T-helper 2 cell treated with Interferon-gamma antibody and Interleukin-4, amounts not matched to agents 100 ng/mL and 5 ng/mL, for 36 hours (primary cell): ENCODE measurements at regions not wholly inside any gene's neighbourhood (a gene's known extent, or its start where the extent isn't known, plus 50 kb on each side); places are given as distances from the start of the nearest gene placed in this dataset.

ENCODE experiments used
- intact Hi-C: fragments of 100-400 bp; cut with micrococcal nuclease; formaldehyde crosslinking; loops from one replicate; pipeline ENCODE4 v1.15.1; 2023

DNA sequence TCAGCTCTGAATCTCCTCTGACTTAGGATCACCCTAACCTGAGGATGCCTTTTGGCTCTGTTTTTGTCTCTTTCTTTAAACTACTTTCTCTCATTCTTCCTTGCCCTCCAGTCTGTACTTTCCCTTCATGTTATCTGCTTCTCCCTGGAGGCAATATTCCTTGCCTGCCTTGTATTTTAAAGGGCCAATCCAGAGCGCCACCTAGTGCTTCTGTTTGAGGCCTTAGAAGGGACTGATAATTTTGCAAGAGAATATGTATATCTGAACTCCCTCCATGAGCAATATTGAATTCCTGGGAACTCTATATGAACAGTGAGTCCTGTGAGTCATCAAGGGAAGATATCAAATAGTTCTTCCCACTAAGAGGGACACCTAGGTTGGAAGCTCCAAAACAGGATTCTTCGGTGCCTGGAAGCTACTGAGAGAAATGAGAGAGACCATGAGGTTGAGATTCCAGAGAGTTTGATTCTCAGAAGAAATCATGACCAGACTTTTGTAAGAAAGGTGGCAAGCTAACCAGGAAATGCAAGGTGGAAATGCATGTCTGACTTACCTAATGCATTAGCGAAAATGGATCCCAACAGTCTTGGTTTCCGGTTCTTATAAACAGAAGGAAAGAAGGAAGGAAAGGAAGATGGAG is 203.8 kb upstream of the CD96 start:
- intact Hi-C loops, result loop anchor here (5.0 to 10.0 kb wide), 2 partner anchors 266 to 1023 kb away; partner anchors contain the start of gene NECTIN3

DNA sequence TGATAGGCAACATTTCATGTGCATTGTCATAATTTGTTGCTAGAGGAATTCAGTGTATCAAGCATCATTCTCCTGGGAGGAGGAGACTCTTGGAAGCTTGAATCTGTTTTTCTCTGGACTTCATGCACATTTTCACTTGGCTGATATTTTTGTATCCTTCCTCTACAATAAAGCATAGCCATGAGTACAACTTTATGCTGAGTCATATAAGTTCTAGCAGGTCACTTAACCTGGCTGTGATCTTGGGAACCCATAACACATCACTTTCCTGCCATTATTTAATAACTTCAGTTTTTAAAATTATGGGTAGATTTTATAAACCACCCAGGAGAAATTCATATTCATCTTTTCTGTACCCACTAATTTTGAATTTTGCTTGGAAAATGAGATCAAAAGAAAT is 203.0 kb upstream of the CD96 start:
- intact Hi-C loops, result loop anchor here (5.0 to 10.0 kb wide), 2 partner anchors 267 to 1024 kb away; partner anchors contain the start of gene NECTIN3

DNA sequence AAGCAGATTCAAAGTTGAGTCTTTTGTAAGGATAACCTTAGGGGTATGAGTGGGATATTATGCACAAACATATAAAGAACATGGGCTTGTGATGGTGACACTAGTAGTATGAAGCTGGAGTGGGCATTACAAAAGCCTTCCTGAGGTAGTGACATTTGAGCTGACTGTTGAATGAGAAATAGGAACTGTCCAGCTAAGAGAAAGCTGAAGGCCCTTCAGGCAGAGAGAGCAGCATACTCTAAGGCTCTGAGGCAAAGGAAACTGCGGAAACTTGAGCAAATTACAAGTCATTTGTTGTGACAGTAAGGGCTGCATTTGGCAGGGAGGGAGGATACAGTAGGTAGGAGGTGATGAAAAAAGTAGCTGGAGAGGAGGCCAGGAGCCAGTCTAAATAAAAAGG is 190.7 kb upstream of the CD96 start:
- intact Hi-C loops, result no loop called here

DNA sequence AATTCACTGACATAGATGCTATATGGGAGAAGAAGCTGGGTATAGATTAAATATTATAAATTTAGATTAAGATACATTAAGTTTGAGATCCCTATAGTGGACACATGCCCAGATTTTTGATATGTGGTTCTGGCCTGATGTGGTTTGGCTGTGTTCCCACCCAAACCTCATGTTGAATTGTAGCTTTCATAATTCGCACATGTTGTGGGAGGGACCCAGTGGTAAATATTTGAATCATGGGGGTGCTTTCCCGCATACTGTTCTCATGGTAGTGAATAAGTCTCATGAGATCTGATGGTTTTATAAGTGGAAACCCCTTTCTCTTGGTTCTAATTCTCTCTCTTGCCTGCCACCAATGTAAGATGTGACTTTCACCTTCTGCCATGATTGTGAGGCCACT is 189.4 kb upstream of the CD96 start:
- intact Hi-C loops, result no loop called here

DNA sequence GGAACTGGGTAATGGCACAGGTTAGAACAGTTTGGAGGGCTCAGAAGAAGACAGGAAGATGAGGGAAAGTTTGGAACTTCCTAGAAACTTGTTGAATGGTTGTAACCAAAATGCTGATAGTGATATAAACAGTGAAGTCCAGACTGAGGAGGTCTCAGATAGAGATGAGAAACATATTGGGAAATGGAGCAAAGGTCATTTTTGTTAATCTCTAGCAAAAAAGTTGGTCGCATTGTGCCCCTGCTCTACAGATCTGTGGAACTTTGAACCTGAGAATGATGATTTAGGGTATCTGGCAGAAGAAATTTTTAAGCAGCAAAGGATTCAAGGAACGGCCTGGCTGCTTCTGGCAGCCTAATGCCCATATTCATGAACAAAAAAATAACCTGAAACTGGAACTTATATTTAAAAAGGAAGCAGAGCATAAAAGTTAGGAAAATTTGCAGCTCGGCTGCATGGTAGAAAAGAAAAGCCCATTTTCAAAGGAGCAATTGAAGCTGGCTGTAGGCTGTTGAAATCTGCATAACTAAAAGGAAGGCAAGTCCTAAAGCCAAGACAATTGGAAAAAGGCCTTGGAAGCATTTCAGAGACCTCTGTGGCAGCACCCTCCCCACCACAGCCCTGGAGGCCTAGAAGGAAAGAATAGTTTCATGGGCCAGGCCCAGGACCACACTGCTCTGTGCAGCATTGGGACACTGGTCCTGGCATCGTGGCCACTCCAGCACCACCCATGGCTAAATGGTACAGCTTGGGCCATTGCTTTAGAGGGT is 182.6 kb upstream of the CD96 start:
- intact Hi-C loops, result no loop called here

DNA sequence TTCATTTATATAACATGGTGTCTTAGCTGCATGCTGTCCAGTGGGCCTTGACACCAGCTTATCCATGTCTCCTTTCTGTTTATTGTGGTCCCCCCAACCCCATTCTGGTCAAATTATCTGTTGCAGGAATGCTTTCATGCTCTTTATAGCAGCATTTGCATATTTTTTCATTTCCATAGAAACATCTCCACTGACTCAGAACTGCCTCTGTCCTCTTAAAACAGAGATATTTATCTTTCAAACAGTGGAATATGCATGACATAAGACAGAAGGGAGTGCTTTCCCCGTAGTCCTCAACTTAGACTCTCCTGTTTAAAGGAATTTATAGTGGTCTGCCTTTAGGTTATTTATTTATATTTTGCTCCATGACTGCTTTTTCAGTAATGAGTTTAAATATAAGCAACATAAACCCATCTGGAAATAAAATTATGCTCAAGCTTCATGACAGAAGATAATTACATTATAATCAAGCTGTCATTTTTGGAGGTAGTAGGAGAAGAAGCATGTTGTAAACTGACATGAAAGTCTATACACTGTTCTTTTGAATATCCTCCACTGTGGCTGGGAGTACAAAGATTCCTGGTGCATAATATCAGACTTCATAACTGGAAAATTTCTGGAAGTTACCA is 179.5 kb upstream of the CD96 start:
- intact Hi-C loops, result no loop called here

DNA sequence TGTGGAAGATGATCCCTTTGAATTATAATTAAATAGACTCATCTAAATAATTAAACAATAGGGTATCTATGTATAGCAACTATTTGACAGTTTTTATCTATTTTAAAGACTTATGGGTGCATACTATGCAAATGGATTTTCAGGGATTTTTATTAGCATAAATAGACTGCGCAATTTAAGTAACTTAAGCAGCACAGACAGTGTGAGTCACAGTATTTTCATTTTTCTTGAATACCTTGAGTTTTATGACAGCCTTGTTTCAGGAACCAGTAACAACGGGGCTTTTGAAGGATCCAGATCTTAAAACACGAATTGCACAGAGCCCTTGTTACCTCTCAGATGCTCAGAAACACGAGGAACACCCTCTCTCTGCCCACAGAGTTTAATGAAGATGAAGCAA is 175.5 kb upstream of the CD96 start:
- intact Hi-C loops, result no loop called here

DNA sequence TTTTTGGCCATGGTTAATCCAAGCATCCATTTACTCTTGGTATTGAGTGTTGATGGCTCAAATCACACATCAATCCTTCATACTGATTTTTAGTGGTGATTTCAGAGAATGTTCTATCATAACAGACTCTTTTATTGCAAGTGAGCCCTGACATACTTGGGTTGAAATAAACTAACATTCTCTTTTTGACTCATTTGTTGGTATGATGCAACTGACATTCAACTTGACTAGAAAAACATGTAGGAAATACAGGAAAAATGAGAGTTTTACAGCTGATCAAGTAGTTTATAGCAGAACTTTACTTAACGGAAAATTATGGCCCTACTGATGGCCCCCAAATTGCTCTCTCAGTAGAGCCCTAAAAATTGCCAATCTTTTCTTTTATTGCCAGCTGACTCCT is 173.9 kb upstream of the CD96 start:
- intact Hi-C loops, result no loop called here

DNA sequence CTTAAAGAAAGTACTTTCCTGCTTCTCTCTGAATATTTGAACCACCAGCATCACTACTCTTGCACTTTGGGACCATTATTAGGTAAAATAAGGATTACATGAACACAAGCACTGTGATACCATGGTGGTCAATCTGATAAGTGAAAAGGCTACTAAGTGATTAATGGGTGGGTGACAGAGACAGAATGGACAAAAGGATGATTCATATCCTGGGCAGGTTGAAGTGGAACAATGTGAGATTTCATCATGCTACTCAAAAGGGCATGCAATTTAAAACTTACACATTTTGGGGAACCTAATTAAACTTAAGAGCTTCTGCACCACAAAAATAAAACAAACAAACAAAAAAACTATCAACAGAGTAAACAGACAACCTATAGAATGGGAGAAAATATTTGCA is 172.0 kb upstream of the CD96 start:
- intact Hi-C loops, result no loop called here

DNA sequence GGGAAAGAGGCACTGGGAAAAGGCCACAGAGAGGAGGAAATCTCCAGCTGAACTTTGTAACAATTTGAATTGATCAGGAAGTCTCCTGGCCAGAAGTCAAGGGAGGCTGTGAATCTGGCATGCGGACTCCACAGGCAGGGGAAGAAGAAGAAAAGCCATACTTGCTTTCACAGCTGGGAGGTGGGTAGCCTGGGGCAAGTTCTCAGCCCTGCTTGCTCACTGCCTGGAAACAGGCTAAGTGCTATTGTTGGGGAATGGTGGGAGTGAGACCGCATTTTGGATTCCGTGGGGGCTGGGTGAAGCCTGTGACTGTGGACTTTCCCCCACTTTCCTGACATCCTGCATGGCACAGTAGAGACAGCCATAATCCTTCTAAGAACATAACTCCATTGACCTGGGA is 168.8 kb upstream of the CD96 start:
- intact Hi-C loops, result no loop called here

DNA sequence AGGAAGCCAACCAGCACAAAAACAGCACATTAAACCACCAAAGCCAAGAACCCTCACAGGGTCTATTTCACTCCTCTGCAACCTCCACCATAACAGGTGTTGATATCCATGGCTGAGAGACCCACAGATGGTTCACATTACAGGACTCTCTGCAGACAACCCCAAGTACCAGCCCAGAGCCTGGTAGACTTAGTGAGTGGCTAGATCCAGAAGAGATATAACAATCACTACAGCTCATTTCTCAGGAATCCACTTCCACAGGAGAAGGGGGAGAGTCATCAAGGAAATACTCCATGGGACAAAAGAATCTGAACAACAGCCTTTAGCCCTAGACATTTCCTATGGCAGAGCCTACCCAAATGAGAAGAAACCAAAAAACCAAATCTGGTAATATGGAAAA is 168.1 kb upstream of the CD96 start:
- intact Hi-C loops, result no loop called here

DNA sequence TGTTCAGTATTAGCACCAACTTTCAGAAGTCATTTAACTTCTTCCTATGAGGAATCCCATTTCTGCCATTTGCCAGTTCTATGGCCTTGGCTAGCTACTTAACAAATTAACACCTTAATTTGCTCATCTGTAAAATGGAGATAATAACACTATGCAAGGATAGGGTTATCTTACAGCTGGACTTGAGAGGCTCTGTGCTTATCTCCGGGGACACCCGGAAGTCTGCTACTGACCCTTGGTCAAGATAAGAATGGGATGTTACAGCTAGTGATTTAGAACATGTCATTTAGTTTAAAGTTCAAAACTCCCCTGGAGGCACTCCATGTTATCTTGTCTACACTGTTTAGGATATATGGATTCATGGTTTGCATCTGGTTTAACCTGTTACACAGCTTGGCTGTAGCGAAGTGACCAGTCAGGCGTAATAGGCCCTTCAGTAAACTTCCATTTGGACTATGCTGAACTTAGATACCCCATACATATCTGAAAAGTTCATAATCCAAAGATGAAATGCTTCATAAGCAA is 156.0 kb upstream of the CD96 start:
- intact Hi-C loops, result no loop called here

DNA sequence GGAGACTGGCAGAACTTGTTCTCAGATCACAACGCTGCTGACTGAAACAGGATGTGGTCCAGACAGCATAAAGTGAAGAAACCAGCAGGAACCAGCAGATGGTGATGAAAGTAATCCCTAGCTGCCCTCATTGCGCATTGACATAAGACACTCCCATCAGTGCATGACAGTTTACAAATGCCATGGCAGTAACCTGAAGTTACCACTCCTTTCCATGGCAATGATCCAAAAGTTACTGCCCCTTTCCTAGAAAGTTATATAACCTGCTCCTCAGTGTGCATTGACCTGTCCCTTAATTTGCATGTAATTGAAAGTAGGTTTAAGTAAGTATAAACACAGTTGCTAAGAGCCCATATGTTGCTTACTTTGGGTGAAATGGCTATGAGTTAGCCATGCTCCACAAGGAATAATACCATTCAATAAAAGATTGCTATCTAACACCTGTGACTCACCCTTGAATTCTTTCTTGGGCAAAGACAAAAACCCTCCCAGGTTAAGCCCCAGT is 149.1 kb upstream of the CD96 start:
- intact Hi-C loops, result no loop called here

DNA sequence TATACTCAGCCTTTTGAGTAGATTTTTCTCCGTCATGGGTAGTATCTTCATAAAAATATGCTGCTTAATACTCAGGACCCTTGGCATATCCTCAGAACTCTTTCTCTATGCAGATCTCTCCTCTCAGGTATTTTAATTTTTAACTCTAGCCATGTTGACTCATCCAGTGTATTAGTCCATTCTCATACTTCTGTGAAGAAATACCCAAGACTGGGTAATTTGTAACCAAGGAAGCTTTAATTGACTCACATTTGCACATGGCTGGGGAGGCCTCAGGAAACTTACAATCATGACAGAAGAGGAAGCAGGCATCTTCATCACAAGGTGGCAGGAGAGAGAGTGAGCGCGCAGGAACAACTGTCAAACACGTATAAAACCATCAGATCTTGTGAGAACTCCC is 129.3 kb upstream of the CD96 start:
- intact Hi-C loops, result no loop called here

DNA sequence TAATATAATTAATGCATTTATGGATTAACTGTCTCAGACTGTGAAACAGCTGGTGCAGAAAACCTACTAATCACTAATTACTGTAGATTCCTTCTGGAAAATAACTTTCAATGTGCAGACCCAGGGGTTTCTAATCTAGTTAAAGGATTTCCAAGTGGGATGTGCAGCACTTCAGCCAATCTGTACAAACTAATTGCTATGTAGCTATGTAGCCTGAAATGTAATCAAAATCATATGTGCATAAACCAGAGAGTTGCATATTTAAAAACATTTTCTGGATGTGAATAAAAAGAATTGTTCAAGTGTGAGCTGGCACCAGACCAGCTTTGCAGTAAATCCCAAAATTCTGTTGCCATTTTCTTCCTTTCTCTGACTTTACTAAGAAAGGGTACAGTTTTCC is 127.5 kb upstream of the CD96 start:
- intact Hi-C loops, result no loop called here

DNA sequence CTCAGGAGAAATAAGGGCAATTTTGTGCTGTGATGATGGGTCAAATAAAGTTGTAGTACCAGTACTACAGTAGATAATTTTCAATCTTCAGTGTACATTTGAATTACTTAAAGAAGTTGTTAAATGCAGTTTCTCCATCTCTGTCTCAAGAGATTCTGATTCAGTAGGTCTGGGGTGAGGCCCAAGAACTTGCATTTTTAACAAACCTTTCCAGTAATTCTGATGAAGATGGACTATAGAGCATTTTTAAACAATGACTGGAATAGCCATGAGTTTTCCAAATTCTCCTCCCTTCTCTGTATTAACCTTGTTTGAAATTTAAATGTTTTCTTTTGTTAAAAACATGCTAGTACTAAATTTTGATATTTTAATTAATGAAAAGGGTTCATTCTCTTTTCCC is 127.0 kb upstream of the CD96 start:
- intact Hi-C loops, result no loop called here

DNA sequence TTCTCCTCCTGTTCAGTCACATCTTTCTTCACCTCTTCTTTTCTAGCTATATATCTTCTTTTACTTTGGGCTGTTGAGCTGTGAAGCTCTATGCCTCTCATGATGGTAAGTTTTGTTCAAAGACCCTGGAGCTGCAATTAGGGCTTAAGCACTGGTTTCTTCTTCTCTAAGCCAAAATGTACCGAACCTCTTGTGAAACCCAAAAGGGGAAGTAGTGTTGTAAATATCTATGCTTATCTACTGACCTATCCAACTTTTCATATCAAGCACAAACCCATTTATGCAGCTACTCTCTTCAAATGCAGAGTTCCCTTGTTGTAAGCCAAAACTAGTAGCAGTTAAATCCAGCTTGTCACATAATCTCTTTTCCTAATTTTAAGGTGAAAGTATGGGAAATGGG is 123.6 kb upstream of the CD96 start:
- intact Hi-C loops, result no loop called here

DNA sequence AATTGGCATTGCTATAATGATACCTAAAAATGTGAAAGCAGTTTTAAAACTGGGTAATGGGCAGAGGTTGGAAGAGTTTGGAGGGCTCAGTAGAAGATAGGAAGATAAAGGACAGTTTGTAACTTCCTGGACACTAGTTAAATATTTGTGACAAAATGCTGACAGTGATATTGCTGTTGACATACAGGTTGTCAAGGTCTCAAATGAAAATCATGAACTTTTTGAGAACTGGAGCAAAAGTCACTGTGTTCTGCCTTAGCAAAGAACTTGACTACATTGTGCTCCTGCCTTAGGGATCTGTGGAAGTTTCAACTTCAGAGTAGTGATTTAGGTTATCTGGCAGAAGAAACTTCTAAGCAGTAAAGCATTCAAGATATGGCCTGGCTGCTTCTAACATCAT is 113.7 kb upstream of the CD96 start:
- intact Hi-C loops, result no loop called here

DNA sequence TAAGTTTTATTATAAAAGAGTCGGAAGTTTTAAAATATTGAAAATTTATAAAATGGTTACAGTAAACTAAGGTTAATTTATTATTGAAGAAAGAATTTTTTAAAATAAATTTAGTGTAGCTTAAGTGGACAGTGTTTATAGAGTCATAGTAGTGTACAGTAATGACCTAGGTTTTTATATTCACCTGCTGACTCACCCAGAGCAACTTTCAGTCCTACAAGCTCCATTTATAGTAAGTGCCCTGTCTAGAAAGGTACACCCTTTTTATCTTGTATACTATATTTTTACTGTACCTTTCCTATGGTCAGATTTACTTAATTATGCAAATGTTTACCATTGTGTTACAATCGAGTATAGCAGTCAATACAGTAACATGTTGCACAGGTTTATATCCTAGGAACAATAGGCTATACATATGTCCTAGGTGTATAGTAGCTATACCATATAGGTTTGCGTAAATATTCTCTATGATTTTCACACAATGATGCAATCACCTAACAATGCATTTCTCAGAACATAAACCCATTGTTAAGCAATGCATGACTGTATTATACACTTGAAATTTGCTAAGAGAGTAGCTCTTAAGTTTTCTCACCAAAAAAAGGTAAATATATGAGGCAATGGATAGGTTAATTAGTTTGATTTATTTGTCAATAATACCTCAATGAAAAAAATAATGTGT is 106.9 kb upstream of the CD96 start:
- intact Hi-C loops, result no loop called here

DNA sequence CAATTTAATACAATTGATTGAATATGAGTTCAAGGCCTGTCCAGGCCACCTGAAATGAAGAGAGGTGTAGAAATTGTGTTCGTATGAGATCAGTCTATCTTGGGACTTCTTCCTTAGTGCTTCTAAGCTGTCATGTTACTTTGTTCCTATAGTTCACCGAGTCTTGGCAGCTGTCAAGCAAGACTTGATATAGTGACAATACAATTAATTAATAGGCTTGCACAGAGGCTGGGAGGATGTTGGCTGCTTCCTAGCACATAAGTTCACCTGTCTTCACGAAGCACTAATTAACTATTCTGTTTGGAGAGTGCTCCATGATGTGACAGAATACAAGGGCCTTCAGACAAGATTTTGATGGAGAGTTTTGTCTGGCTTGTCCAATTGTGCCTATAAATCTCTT is 103.7 kb upstream of the CD96 start:
- intact Hi-C loops, result no loop called here

DNA sequence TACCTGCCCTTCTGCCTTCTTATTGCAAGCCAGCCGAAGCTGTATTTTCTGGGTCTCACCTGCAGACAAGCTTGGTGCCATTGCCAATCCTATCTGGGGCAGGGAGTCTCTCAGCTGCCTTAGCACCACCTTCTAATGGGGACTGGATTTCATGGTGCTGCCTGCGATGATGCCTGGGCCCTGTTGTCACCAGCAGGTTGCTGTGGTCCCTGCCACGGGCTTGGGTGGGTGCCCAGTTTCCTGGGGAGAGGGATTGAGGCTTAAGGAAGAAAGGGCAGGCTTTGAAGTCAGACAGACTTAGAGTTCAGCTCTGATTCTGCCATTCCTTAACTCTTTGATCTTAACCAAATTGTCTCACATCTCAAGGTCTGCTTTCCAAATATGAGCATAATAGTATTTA is 87.4 kb upstream of the CD96 start:
- intact Hi-C loops, result no loop called here
